ENCODE measurements at regions not wholly inside any gene's neighbourhood (a gene's known extent, or its start where the extent isn't known, plus 50 kb on each side); places are given as distances from the start of the nearest gene placed in this dataset.

GRCh38 chr6:3640868-3641267, 110.6 kb downstream of the PXDC1 start:
- DNase-seq = no peak

- DNase-seq = no peak
These were observed 112.9 kb downstream of the PXDC1 start for GRCh38 chr6:3638662-3639061.

GRCh38 chr6:3636060-3636459, 115.5 kb downstream of the PXDC1 start:
- DNase-seq = no peak

GRCh38 chr6:3635482-3635881, 116.0 kb downstream of the PXDC1 start:
- DNase-seq = no peak

- DNase-seq = no peak
These were observed 117.2 kb downstream of the PXDC1 start for GRCh38 chr6:3634280-3634816.

GRCh38 chr6:3633711-3634110, 117.8 kb downstream of the PXDC1 start:
- no peak for DNase-seq

GRCh38 chr6:3631877-3632276, 119.6 kb downstream of the PXDC1 start:
- DNase-seq = no peak

GRCh38 chr6:3631186-3631585, 120.3 kb downstream of the PXDC1 start:
- DNase-seq = no peak

- no peak for DNase-seq
These were observed 121.2 kb downstream of the PXDC1 start for GRCh38 chr6:3630258-3630835.

- no peak for DNase-seq
These were observed 123.3 kb downstream of the PXDC1 start for GRCh38 chr6:3627956-3628835.

- no peak for DNase-seq
These were observed 124.0 kb downstream of the PXDC1 start for GRCh38 chr6:3627501-3627900.

GRCh38 chr6:3625980-3626563, 125.4 kb downstream of the PXDC1 start:
- DNase-seq = no peak

- no peak for DNase-seq
These were observed 126.1 kb downstream of the PXDC1 start for GRCh38 chr6:3625149-3625979.

- no peak for DNase-seq
These were observed 127.0 kb downstream of the PXDC1 start for GRCh38 chr6:3624250-3625136.

GRCh38 chr6:3623451-3624249, 127.9 kb downstream of the PXDC1 start:
- peak; percentile 17 for DNase-seq

GRCh38 chr6:3621411-3621810, 130.1 kb downstream of the PXDC1 start:
- no peak for DNase-seq

GRCh38 chr6:3620937-3621336, 130.6 kb downstream of the PXDC1 start:
- DNase-seq = no peak

- no peak for DNase-seq
These were observed 131.1 kb downstream of the PXDC1 start for GRCh38 chr6:3620389-3620788.

GRCh38 chr6:3619800-3620199, 131.7 kb downstream of the PXDC1 start:
- no peak for DNase-seq

- no peak for DNase-seq
These were observed 132.3 kb downstream of the PXDC1 start for GRCh38 chr6:3619201-3619600.

GRCh38 chr6:3618642-3619041, 132.9 kb downstream of the PXDC1 start:
- DNase-seq = no peak

Data from activated CD4-positive, alpha-beta T cell treated with anti-CD3 and anti-CD28 coated beads for 48 hours (primary cell).